Prostate gland (tissue), 2 donors: ENCODE measurements at regions not wholly inside any gene's neighbourhood (a gene's known extent, or its start where the extent isn't known, plus 50 kb on each side); places are given as distances from the start of the nearest gene placed in this dataset.

Source experiments
- CTCF ChIP-seq, 4 experiments: fragments of 200-600 bp in 2 of 4; fragments of 450-650 bp in 2 of 4; sonication (generic) in 2 of 4; IDR thresholded peaks; 1 replicate in 3 of 4; 2 replicates in 1 of 4; pipeline ENCODE4 v1.5.1; 2016 to 2019; ENCODE audit warnings: antibody characterized with exemption in 4 of 4, mild to moderate bottlenecking in 2 of 4, moderate library complexity in 2 of 4
- POLR2AphosphoS5 ChIP-seq: sonication (generic); formaldehyde crosslinking; IDR thresholded peaks from one replicate; pipeline ENCODE4 v1.6.1; 2017; ENCODE audit warnings: antibody characterized with exemption

GRCh38 chr1:115413208-115413607 is 75.2 kb upstream of the NGF start:
- TF ChIP-seq CTCF (IDR thresholded peaks at IDR 0.05): no peak
- no peak for TF ChIP-seq POLR2AphosphoS5
